Activated CD8-positive, alpha-beta T cell treated with anti-CD3 and anti-CD28 coated beads for 36 hours (primary cell): ENCODE measurements at regions not wholly inside any gene's neighbourhood (a gene's known extent, or its start where the extent isn't known, plus 50 kb on each side); places are given as distances from the start of the nearest gene placed in this dataset.
A peak's percentile ranks its signal among the peaks of the same experiment; 100 is the strongest.

Experiments used
- ATAC-seq: fragments of 200-7000 bp; cut with Tn5 transposase; one replicate; pipeline ENCODE4 v1.10.0; 2021; ENCODE audit warnings: mild to moderate bottlenecking, moderate library complexity
- CTCF ChIA-PET: fragments of 350-600 bp; sonication (Branson Sonifier 250); formaldehyde crosslinking; loops from one replicate; lab custom pipeline; 2021; ENCODE audit warnings: antibody characterized with exemption; lab: Charles Lee
- POLR2A ChIA-PET: fragments of 350-600 bp; sonication (Branson Sonifier 250); formaldehyde crosslinking; loops from one replicate; lab custom pipeline; 2021; ENCODE audit warnings: antibody characterized with exemption; lab: Charles Lee
- DNase-seq: peaks from one replicate; pipeline ENCODE4 v3.0.0-alpha.2; 2020
- H3K27ac Mint-ChIP-seq: one replicate; pipeline ENCODE4 v1.8.0; 2021; ENCODE audit warnings: mild to moderate bottlenecking, mixed read lengths
- H3K27me3 Mint-ChIP-seq: one replicate; pipeline ENCODE4 v1.8.0; 2021; ENCODE audit warnings: mixed read lengths
- H3K36me3 Mint-ChIP-seq: one replicate; pipeline ENCODE4 v1.8.0; 2021; ENCODE audit warnings: low read depth, mixed read lengths
- H3K4me1 Mint-ChIP-seq: one replicate; pipeline ENCODE4 v1.8.0; 2021; ENCODE audit warnings: low read depth, mixed read lengths
- H3K4me3 Mint-ChIP-seq: one replicate; pipeline ENCODE4 v1.8.0; 2021; ENCODE audit warnings: mild to moderate bottlenecking, moderate library complexity, mixed read lengths
- H3K9me3 Mint-ChIP-seq: one replicate; pipeline ENCODE4 v1.8.0; 2021; ENCODE audit warnings: mixed read lengths
- CTCF ChIP-seq: fragments of 200-600 bp; IDR thresholded peaks from one replicate; pipeline ENCODE4 v1.8.0; 2022; ENCODE audit warnings: antibody characterized with exemption, mild to moderate bottlenecking
- intact Hi-C: fragments of 100-400 bp; cut with micrococcal nuclease; formaldehyde crosslinking; loops from one replicate; pipeline ENCODE4 v1.10.0; 2022

- Mint-ChIP-seq H3K27me3 (no peaks in the 10 kb centered on the region), H3K36me3 (no peaks in the 10 kb centered on the region), H3K27ac (no peak overlapping the region), H3K4me3 (no peak overlapping the region), H3K4me1 (peaks cover 31% of the 10 kb centered on the region), H3K9me3 (no peaks in the 10 kb centered on the region)
- ChIA-PET CTCF (interaction anchor here (0.8 to 1.8 kb wide), 4 partner anchors 9 to 766 kb away, joined by 3 to 4 read pairs (median 3); no protein-coding TSS in a partner anchor), POLR2A (no interaction called here)
- no peak for ATAC-seq
- no peak for TF ChIP-seq CTCF
- DNase-seq = no peak
- intact Hi-C loops = no loop called here
Observed at GRCh38 chr1:58932859-58933598, 149.2 kb upstream of the JUN start.

- ChIA-PET CTCF (interaction anchor here (1.0 to 1.1 kb wide), 2 partner anchors 49 to 765 kb away, joined by 3 read pairs; no protein-coding TSS in a partner anchor), POLR2A (no interaction called here)
- Mint-ChIP-seq H3K36me3 (no peaks in the 10 kb centered on the region), H3K9me3 (no peaks in the 10 kb centered on the region), H3K27me3 (no peaks in the 10 kb centered on the region), H3K27ac (no peak overlapping the region), H3K4me3 (no peak overlapping the region), H3K4me1 (peaks cover 31% of the 10 kb centered on the region)
- DNase-seq = no peak
- TF ChIP-seq CTCF = no peak
- peak; percentile 7 for ATAC-seq
- intact Hi-C loops = no loop called here
Observed at GRCh38 chr1:58933599-58933926, 149.7 kb upstream of the JUN start.

GRCh38 chr1:58934706-58935105, 150.9 kb upstream of the JUN start:
- Mint-ChIP-seq H3K4me3 (no peak overlapping the region), H3K36me3 (no peaks in the 10 kb centered on the region), H3K4me1 (peaks cover 24% of the 10 kb centered on the region), H3K9me3 (no peaks in the 10 kb centered on the region), H3K27me3 (no peaks in the 10 kb centered on the region), H3K27ac (no peak overlapping the region)
- ChIA-PET POLR2A (no interaction called here), CTCF (no interaction called here)
- intact Hi-C loops = no loop called here
- TF ChIP-seq CTCF = no peak
- DNase-seq = no peak
- ATAC-seq = no peak

GRCh38 chr1:58936973-58937372, 153.1 kb upstream of the JUN start:
- ChIA-PET CTCF (no interaction called here), POLR2A (interaction anchor here (0.8 to 1.8 kb wide), 3 partner anchors 12 to 32 kb away, joined by 3 to 4 read pairs (median 3); no protein-coding TSS in a partner anchor)
- no peak for DNase-seq
- intact Hi-C loops = no loop called here
- H3K27me3 Mint-ChIP-seq = no peaks in the 10 kb centered on the region
- H3K4me1 Mint-ChIP-seq = peaks cover 39% of the 10 kb centered on the region
- H3K4me3 Mint-ChIP-seq = no peak overlapping the region
- no peak overlapping the region for H3K27ac Mint-ChIP-seq
- H3K9me3 Mint-ChIP-seq = no peaks in the 10 kb centered on the region
- ATAC-seq = no peak
- H3K36me3 Mint-ChIP-seq = no peaks in the 10 kb centered on the region
- no peak for TF ChIP-seq CTCF

- DNase-seq (no peak), ATAC-seq (no peak)
- TF ChIP-seq CTCF = no peak
- H3K4me1 Mint-ChIP-seq = peaks cover 44% of the 10 kb centered on the region
- intact Hi-C loops = no loop called here
- H3K4me3 Mint-ChIP-seq = no peak overlapping the region
- no peaks in the 10 kb centered on the region for H3K9me3 Mint-ChIP-seq
- H3K27ac Mint-ChIP-seq = no peak overlapping the region
- ChIA-PET CTCF (no interaction called here), POLR2A (no interaction called here)
- no peaks in the 10 kb centered on the region for H3K27me3 Mint-ChIP-seq
- no peaks in the 10 kb centered on the region for H3K36me3 Mint-ChIP-seq
Observed at GRCh38 chr1:58939146-58939545, 155.3 kb upstream of the JUN start.
